Suprapubic skin (tissue), 4 donors: ENCODE measurements at regions not wholly inside any gene's neighbourhood (a gene's known extent, or its start where the extent isn't known, plus 50 kb on each side); places are given as distances from the start of the nearest gene placed in this dataset.

ENCODE experiments used
- DNase-seq, 2 donors: peaks; one replicate each; pipeline ENCODE4 v3.0.0-alpha.2; 2019; ENCODE audit warnings: low spot score in 2 of 2
- H3K27ac ChIP-seq: fragments of 200-600 bp; sonication (generic); one replicate; pipeline ENCODE4 v1.5.1; 2019
- H3K27me3 ChIP-seq: fragments of 200-600 bp; sonication (generic); one replicate; pipeline ENCODE4 v1.5.1; 2019
- H3K36me3 ChIP-seq: fragments of 200-600 bp; sonication (generic); one replicate; pipeline ENCODE4 v1.5.1; 2019
- H3K4me1 ChIP-seq: fragments of 200-600 bp; sonication (generic); one replicate; pipeline ENCODE4 v1.5.1; 2019
- H3K4me3 ChIP-seq: fragments of 200-600 bp; sonication (generic); one replicate; pipeline ENCODE4 v1.5.1; 2019; ENCODE audit warnings: mild to moderate bottlenecking
- H3K9me3 ChIP-seq: fragments of 200-600 bp; sonication (generic); one replicate; pipeline ENCODE4 v1.5.1; 2019
- CTCF ChIP-seq, 2 donors: fragments of 200-600 bp in 1 of 2; fragments of 450-650 bp in 1 of 2; sonication (generic) in 1 of 2; IDR thresholded peaks; one replicate each; pipeline ENCODE4 v1.5.1; 2016 to 2019; ENCODE audit warnings: antibody characterized with exemption in 2 of 2, mild to moderate bottlenecking in 1 of 2, moderate library complexity in 1 of 2
- EP300 ChIP-seq: sonication (generic); formaldehyde crosslinking; IDR thresholded peaks from one replicate; pipeline ENCODE4 v1.6.1; 2017; ENCODE audit warnings: antibody characterized with exemption
- POLR2A ChIP-seq, 2 donors: fragments of 450-650 bp; IDR thresholded peaks; one replicate each; pipeline ENCODE4 v1.6.1; 2017; ENCODE audit warnings: antibody characterized with exemption in 2 of 2, mild to moderate bottlenecking in 2 of 2, moderate library complexity in 2 of 2
- POLR2AphosphoS5 ChIP-seq, 3 donors: sonication (generic); formaldehyde crosslinking; IDR thresholded peaks; one replicate each; pipeline ENCODE4 v1.6.1; 2017; ENCODE audit warnings: antibody characterized with exemption in 3 of 3
- WGBS: methylation state at CpG from one replicate; pipeline ENCODE4 v1.1.5; 2018; 5-methylcytosine and 5-hydroxymethylcytosine counted together

DNA sequence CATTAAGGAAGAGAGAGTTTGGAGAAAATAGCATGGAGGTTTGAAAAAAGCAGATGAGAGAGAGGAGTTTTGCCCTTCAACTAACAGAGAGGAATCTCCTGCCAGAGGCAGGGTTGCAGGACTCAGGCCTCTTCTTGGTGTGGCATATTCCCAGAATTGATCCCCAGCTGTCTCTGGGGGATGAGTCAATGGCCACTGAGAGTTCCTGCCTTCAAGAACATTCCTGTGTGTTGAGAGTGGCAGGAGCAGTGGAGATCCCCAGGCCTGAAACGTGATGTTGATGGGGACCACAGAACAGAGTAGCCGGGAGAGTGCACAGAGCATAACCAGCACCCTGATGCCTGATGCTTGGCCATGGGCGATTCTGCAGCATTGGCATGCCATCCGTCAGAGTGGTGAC is 348.4 kb upstream of the THBS1 start:
- Histone ChIP-seq H3K4me3 (no peak overlapping the region), H3K27me3 (no peaks in the 10 kb centered on the region), H3K27ac (no peak overlapping the region), H3K4me1 (peaks cover 10% of the 10 kb centered on the region), H3K9me3 (no peaks in the 10 kb centered on the region), H3K36me3 (no peaks in the 10 kb centered on the region)
- WGBS = 67% methylated on average over 4 of the region's 4 CpGs
- no peak for DNase-seq
- TF ChIP-seq POLR2AphosphoS5 (IDR thresholded peaks at IDR 0.05) (no peak), CTCF (IDR thresholded peaks at IDR 0.05) (no peak), EP300 (no peak), POLR2A (IDR thresholded peaks at IDR 0.05) (no peak)

- Histone ChIP-seq H3K36me3 (no peaks in the 10 kb centered on the region), H3K27me3 (no peaks in the 10 kb centered on the region), H3K4me1 (peaks cover 9% of the 10 kb centered on the region), H3K27ac (no peak overlapping the region), H3K4me3 (no peak overlapping the region), H3K9me3 (no peaks in the 10 kb centered on the region)
- DNase-seq = no peak
- TF ChIP-seq EP300 (no peak), CTCF (IDR thresholded peaks at IDR 0.05) (no peak), POLR2AphosphoS5 (IDR thresholded peaks at IDR 0.05) (no peak), POLR2A (IDR thresholded peaks at IDR 0.05) (no peak)
- WGBS = 88% methylated on average over 5 of the region's 5 CpGs
These were observed 345.6 kb upstream of the THBS1 start for GRCh38 chr15:39235084-39235795.

GRCh38 chr15:39236375-39236774 is 344.5 kb upstream of the THBS1 start:
- H3K9me3 ChIP-seq = no peaks in the 10 kb centered on the region
- H3K27ac ChIP-seq = no peak overlapping the region
- TF ChIP-seq EP300 (no peak), CTCF (IDR thresholded peaks at IDR 0.05) (no peak), POLR2A (IDR thresholded peaks at IDR 0.05) (no peak), POLR2AphosphoS5 (IDR thresholded peaks at IDR 0.05) (no peak)
- DNase-seq = no peak
- peaks cover 7% of the 10 kb centered on the region for H3K4me1 ChIP-seq
- no peaks in the 10 kb centered on the region for H3K27me3 ChIP-seq
- H3K36me3 ChIP-seq = no peaks in the 10 kb centered on the region
- no peak overlapping the region for H3K4me3 ChIP-seq

DNA sequence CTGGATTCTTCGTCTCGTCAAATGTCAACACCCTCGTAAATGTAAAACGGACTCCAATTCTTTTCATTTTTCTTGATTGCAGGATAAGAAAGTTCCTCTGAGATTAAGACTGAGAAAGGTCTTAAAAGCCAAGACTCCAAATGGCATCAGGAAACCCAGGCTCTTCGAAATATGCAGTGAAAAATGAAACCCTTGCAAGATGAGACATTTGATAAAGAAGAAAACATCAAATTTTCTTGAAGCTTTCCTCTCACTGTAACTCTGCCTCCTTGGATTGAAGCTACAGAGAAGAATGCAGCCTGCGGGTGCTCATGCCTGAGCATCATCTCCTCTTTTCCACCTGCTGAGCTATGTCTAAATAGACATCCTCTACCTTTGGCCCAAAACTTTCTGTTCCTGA is 342.4 kb upstream of the THBS1 start:
- no peaks in the 10 kb centered on the region for H3K36me3 ChIP-seq
- H3K27ac ChIP-seq = no peak overlapping the region
- H3K9me3 ChIP-seq = no peaks in the 10 kb centered on the region
- no peak for TF ChIP-seq CTCF (IDR thresholded peaks at IDR 0.05)
- WGBS = 95% methylated on average over 6 of the region's 6 CpGs
- no peak for DNase-seq
- H3K27me3 ChIP-seq = no peaks in the 10 kb centered on the region
- no peak overlapping the region for H3K4me3 ChIP-seq
- no peaks in the 10 kb centered on the region for H3K4me1 ChIP-seq

GRCh38 chr15:39239562-39239961 is 341.3 kb upstream of the THBS1 start:
- Histone ChIP-seq H3K36me3 (no peaks in the 10 kb centered on the region), H3K9me3 (no peaks in the 10 kb centered on the region), H3K4me3 (no peak overlapping the region), H3K27ac (no peak overlapping the region), H3K27me3 (no peaks in the 10 kb centered on the region), H3K4me1 (no peaks in the 10 kb centered on the region)
- 71% methylated on average over 1 of the region's 1 CpG for whole genome bisulfite sequencing
- no peak for TF ChIP-seq POLR2AphosphoS5 (IDR thresholded peaks at IDR 0.05)
- TF ChIP-seq CTCF (IDR thresholded peaks at IDR 0.05) = no peak
- TF ChIP-seq EP300 = no peak
- TF ChIP-seq POLR2A (IDR thresholded peaks at IDR 0.05) = no peak
- DNase-seq = no peak
